ENCODE measurements at regions not wholly inside any gene's neighbourhood (a gene's known extent, or its start where the extent isn't known, plus 50 kb on each side); places are given as distances from the start of the nearest gene placed in this dataset.
"Not testable (repeated sequence)": the region's sequence is repeated elsewhere in the genome, so short reads cannot be mapped to it uniquely, and the experiment has no call there.

DNA sequence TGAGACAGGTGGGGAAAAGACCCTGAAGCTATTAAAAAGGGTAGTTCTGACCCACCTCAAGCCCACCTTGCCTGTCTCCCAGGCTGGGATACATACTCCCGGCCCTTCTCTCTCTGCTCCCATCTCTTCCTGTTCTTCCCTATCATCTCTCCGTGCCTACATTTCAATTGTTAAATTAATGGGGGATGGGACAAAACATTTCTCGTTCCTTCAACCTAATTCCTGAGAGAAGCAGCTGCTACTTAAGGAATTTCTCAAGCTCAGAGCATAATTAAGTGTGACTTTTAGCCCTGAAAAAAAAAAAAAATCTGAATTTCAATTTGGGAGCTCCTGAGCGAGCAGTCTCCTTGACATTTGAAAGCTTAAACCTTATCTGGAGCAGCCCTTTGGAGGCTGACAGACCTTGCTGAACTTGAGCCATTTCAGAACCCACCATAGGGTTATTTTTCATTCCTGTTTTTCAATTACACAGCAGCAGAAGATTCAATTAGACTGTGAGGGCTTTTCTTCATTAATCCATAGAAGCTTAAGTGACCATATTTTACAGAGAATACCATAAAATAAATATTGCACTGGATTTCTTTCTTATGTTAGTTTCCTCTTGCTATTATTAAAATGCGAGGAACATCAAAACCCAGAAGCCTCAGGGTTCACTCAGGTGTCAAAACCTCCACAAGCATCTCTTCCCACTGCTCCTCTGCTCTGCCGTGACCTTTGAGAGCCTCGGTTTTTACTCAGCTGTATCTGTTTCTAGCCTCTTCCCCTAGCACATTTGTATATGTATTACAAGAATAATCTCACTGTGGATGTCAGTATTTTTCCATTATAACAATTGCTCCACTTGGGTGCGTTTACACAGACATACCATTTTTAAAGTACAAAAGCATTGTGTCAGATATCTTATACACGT is 125.7 kb downstream of the B3GNT2 start:
- no peaks in the 10 kb centered on the region for H3K36me3 ChIP-seq (ENCODE audit: insufficient read depth in 1 of 2, low read depth in 1 of 2)
- no peaks in the 10 kb centered on the region for H3K4me1 ChIP-seq
- intact Hi-C loops (cut with DNase I), result no loop called here
- 55 to 63% (median 56%) methylated on average over 9 of the region's 9 CpGs for WGBS, 3 donors
- no peak for TF ChIP-seq CTCF (IDR thresholded peaks at IDR 0.05)
- no peak overlapping the region for H3K27ac ChIP-seq
- no peak for ATAC-seq
- no peak overlapping the region for H3K4me3 ChIP-seq
- DNase-seq, result no peak
- H3K9me3 ChIP-seq, result no peaks in the 10 kb centered on the region
- H3K27me3 ChIP-seq (ENCODE audit: insufficient read depth in 3 of 3, low read length in 2 of 3), result no peaks in the 10 kb centered on the region

DNA sequence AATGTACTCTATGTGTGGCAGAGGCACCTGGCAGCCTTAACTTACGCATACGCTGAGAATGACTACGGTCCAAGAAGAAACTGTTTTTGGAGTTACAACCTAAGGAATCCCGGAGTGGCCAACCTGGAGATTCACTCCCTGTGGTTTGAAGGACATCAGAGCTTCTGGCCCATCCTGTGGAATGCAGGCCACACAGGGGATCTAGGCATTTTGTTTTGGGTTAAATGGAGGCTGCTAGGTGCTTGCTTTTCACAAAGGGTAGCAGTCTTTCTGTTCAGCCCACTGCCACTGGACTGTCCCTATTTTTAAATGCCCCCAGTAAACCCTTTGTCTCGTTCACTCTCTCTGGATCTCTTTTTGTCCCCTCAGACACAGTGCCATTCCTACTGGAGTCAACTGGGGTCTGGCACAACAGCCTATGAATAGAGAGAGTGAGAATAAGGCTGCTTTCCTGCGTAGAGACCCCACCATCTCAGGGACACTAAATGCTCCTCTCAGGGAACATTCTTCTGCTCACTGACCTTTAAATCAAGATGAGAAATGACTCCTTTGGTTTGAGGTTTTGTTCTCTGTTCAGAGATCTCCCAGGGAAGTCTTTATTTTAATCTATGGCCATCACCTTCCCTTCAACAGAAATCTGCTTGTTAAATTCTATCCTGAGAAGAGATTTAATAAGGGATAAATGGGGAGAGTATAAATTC is 124.9 kb downstream of the B3GNT2 start:
- TF ChIP-seq CTCF (IDR thresholded peaks at IDR 0.05), result no peak
- intact Hi-C loops (cut with DNase I), result no loop called here
- no peaks in the 10 kb centered on the region for H3K4me1 ChIP-seq
- ATAC-seq (no peak), DNase-seq (no peak)
- H3K27me3 ChIP-seq (ENCODE audit: insufficient read depth in 3 of 3, low read length in 2 of 3), result no peaks in the 10 kb centered on the region
- H3K4me3 ChIP-seq, result no peak overlapping the region
- no peak overlapping the region for H3K27ac ChIP-seq
- 82 to 87% (median 86%) methylated on average over 6 of the region's 6 CpGs for WGBS, 3 donors
- no peaks in the 10 kb centered on the region for H3K36me3 ChIP-seq (ENCODE audit: insufficient read depth in 1 of 2, low read depth in 1 of 2)
- no peaks in the 10 kb centered on the region for H3K9me3 ChIP-seq

- intact Hi-C loops (cut with DNase I); DNase-seq; H3K4me3 ChIP-seq; H3K27ac ChIP-seq; H3K4me1 ChIP-seq; H3K27me3 ChIP-seq (ENCODE audit: insufficient read depth in 3 of 3, low read length in 2 of 3); H3K9me3 ChIP-seq; ATAC-seq; H3K36me3 ChIP-seq (ENCODE audit: insufficient read depth in 1 of 2, low read depth in 1 of 2): not testable (repeated sequence)
- WGBS, 3 donors, result 96 to 98% (median 97%) methylated on average over 2 of the region's 2 CpGs
These were observed 124.2 kb downstream of the B3GNT2 start for GRCh38 chr2:62320137-62320536.

DNA sequence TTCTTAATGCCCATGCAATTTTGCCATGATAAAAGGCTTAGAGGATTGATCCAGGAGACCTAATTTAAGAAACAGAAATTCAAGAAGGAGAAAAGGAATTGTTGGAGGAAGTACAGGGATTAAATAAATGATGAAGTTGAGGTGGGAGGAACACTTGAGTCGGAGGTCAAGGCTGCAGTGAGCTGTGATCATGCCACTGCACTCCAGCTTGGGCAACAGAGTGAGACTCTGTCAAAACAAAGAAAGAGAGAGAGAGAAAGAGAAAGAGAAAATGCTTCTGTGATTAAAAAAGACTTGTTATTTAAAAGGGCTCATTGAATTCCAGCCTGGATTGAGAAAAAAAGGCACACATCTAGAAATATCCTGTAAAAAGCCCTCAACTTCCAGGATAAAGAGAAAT is 123.2 kb downstream of the B3GNT2 start:
- DNase-seq, result no peak
- 22 to 33% (median 24%) methylated on average over 1 of the region's 1 CpG for WGBS, 3 donors
- H3K4me3 ChIP-seq, result no peak overlapping the region
- no peaks in the 10 kb centered on the region for H3K9me3 ChIP-seq
- no peaks in the 10 kb centered on the region for H3K36me3 ChIP-seq (ENCODE audit: insufficient read depth in 1 of 2, low read depth in 1 of 2)
- no peaks in the 10 kb centered on the region for H3K27me3 ChIP-seq (ENCODE audit: insufficient read depth in 3 of 3, low read length in 2 of 3)
- no peak overlapping the region for H3K27ac ChIP-seq
- intact Hi-C loops (cut with DNase I), result no loop called here
- no peak for ATAC-seq
- no peak for TF ChIP-seq CTCF (IDR thresholded peaks at IDR 0.05)
- H3K4me1 ChIP-seq, result no peaks in the 10 kb centered on the region

GRCh38 chr2:62315476-62315875 is 119.6 kb downstream of the B3GNT2 start:
- Histone ChIP-seq H3K36me3 (ENCODE audit: insufficient read depth in 1 of 2, low read depth in 1 of 2) (no peaks in the 10 kb centered on the region), H3K4me3 (no peak overlapping the region), H3K27ac (no peak overlapping the region), H3K9me3 (no peaks in the 10 kb centered on the region), H3K4me1 (no peaks in the 10 kb centered on the region), H3K27me3 (ENCODE audit: insufficient read depth in 3 of 3, low read length in 2 of 3) (no peaks in the 10 kb centered on the region)
- TF ChIP-seq CTCF (IDR thresholded peaks at IDR 0.05), result no peak
- ATAC-seq (no peak), DNase-seq (no peak)
- WGBS, 3 donors, result 76 to 80% (median 80%) methylated on average over 4 of the region's 4 CpGs
- intact Hi-C loops (cut with DNase I), result no loop called here

All from psoas muscle (tissue), 7 donors.